ENCODE measurements at regions not wholly inside any gene's neighbourhood (a gene's known extent, or its start where the extent isn't known, plus 50 kb on each side); places are given as distances from the start of the nearest gene placed in this dataset.

GRCh38 chr14:97273540-97273939 lies 476.4 kb downstream of the VRK1 start:
- no peak for DNase-seq

GRCh38 chr14:97274626-97275025 lies 477.4 kb downstream of the VRK1 start:
- no peak for DNase-seq

- DNase-seq = no peak
Measured at GRCh38 chr14:97275276-97275675, 478.1 kb downstream of the VRK1 start.

- DNase-seq = peak in 1 of 5 donors; percentile 6
Measured at GRCh38 chr14:97276573-97276972, 479.4 kb downstream of the VRK1 start.

- no peak for DNase-seq
Measured at GRCh38 chr14:97277711-97278110, 480.5 kb downstream of the VRK1 start.

GRCh38 chr14:97280526-97280925 lies 483.3 kb downstream of the VRK1 start:
- no peak for DNase-seq

- DNase-seq = no peak
Measured at GRCh38 chr14:97281741-97282140, 484.6 kb downstream of the VRK1 start.

- DNase-seq = no peak
Measured at GRCh38 chr14:97282210-97283004, 485.2 kb downstream of the VRK1 start.

- no peak for DNase-seq
Measured at GRCh38 chr14:97283005-97283403, 485.8 kb downstream of the VRK1 start.

- DNase-seq = no peak
Measured at GRCh38 chr14:97283426-97283825, 486.2 kb downstream of the VRK1 start.

GRCh38 chr14:97283841-97284240 lies 486.7 kb downstream of the VRK1 start:
- no peak for DNase-seq

GRCh38 chr14:97287956-97288355 lies 490.8 kb downstream of the VRK1 start:
- no peak for DNase-seq

- DNase-seq = no peak
Measured at GRCh38 chr14:97290065-97290464, 492.9 kb downstream of the VRK1 start.

- DNase-seq = peak in 1 of 5 donors; percentile 17
Measured at GRCh38 chr14:97290977-97291376, 493.8 kb downstream of the VRK1 start.

- DNase-seq = no peak
Measured at GRCh38 chr14:97293659-97294058, 496.5 kb downstream of the VRK1 start.

GRCh38 chr14:97295108-97295710 lies 498.0 kb downstream of the VRK1 start:
- DNase-seq = no peak

GRCh38 chr14:97296176-97296575 lies 499.0 kb downstream of the VRK1 start:
- no peak for DNase-seq

- no peak for DNase-seq
Measured at GRCh38 chr14:97297100-97297499, 499.9 kb downstream of the VRK1 start.

- no peak for DNase-seq
Measured at GRCh38 chr14:97298331-97298730, 501.1 kb downstream of the VRK1 start.

GRCh38 chr14:97298736-97299135 lies 501.6 kb downstream of the VRK1 start:
- no peak for DNase-seq

- DNase-seq = peak in 4 of 5 donors; percentile 6 to 38 (median 13)
Measured at GRCh38 chr14:97299661-97300060, 502.5 kb downstream of the VRK1 start.

- DNase-seq = no peak
Measured at GRCh38 chr14:97301931-97302559, 504.9 kb downstream of the VRK1 start.

GRCh38 chr14:97306133-97306759 lies 509.1 kb downstream of the VRK1 start:
- DNase-seq = peak in 1 of 5 donors; percentile 42
